GM21723 (cell line): ENCODE measurements at regions not wholly inside any gene's neighbourhood (a gene's known extent, or its start where the extent isn't known, plus 50 kb on each side); places are given as distances from the start of the nearest gene placed in this dataset.

Experiments
- ATAC-seq: cut with Tn5 transposase; IDR thresholded peaks from one replicate; pipeline ENCODE4 v1.9.1; 2021; ENCODE audit warnings: mild to moderate bottlenecking, moderate library complexity; ENCODE audit not compliant: unreplicated experiment

- no peak for ATAC-seq
Measured at GRCh38 chr21:38652396-38652795, 153.3 kb upstream of the ETS2 start.

- ATAC-seq = no peak
Measured at GRCh38 chr21:38654580-38654979, 151.1 kb upstream of the ETS2 start.

- no peak for ATAC-seq
Measured at GRCh38 chr21:38658511-38658910, 147.2 kb upstream of the ETS2 start.

- ATAC-seq = no peak
Measured at GRCh38 chr21:38659936-38660332, 145.8 kb upstream of the ETS2 start.

GRCh38 chr21:38660333-38661196 is 145.2 kb upstream of the ETS2 start:
- no peak for ATAC-seq

- no peak for ATAC-seq
Measured at GRCh38 chr21:38661197-38661871, 144.4 kb upstream of the ETS2 start.

- ATAC-seq = no peak
Measured at GRCh38 chr21:38661889-38662568, 143.7 kb upstream of the ETS2 start.

GRCh38 chr21:38663282-38663681 is 142.4 kb upstream of the ETS2 start:
- no peak for ATAC-seq

- no peak for ATAC-seq
Measured at GRCh38 chr21:38664315-38664714, 141.4 kb upstream of the ETS2 start.

- ATAC-seq = no peak
Measured at GRCh38 chr21:38664841-38665240, 140.9 kb upstream of the ETS2 start.

- no peak for ATAC-seq
Measured at GRCh38 chr21:38667291-38667870, 138.3 kb upstream of the ETS2 start.

GRCh38 chr21:38668067-38668466 is 137.7 kb upstream of the ETS2 start:
- ATAC-seq = no peak

GRCh38 chr21:38668541-38668940 is 137.2 kb upstream of the ETS2 start:
- ATAC-seq = no peak

GRCh38 chr21:38669186-38669585 is 136.5 kb upstream of the ETS2 start:
- ATAC-seq = no peak

- no peak for ATAC-seq
Measured at GRCh38 chr21:38670861-38671260, 134.9 kb upstream of the ETS2 start.

GRCh38 chr21:38671773-38672172 is 134.0 kb upstream of the ETS2 start:
- no peak for ATAC-seq

GRCh38 chr21:38675182-38675824 is 130.4 kb upstream of the ETS2 start:
- ATAC-seq = no peak

GRCh38 chr21:38678827-38679226 is 126.9 kb upstream of the ETS2 start:
- no peak for ATAC-seq

- no peak for ATAC-seq
Measured at GRCh38 chr21:38679534-38679933, 126.2 kb upstream of the ETS2 start.

- no peak for ATAC-seq
Measured at GRCh38 chr21:38680401-38680800, 125.3 kb upstream of the ETS2 start.

GRCh38 chr21:38683222-38683621 is 122.5 kb upstream of the ETS2 start:
- no peak for ATAC-seq
